ENCODE measurements at regions not wholly inside any gene's neighbourhood (a gene's known extent, or its start where the extent isn't known, plus 50 kb on each side); places are given as distances from the start of the nearest gene placed in this dataset.

- no peak overlapping the region for H3K4me3 ChIP-seq (ENCODE audit: low read depth, low read length)
- TF ChIP-seq CTCF (IDR thresholded peaks at IDR 0.05; ENCODE audit: insufficient read depth, low read length), result no peak
- no peak for DNase-seq (ENCODE audit: low read depth)
These were observed 102.6 kb upstream of the MYCBP2 start for GRCh38 chr13:77429320-77430142.

GRCh38 chr13:77425705-77426104, 98.8 kb upstream of the MYCBP2 start:
- H3K4me3 ChIP-seq (ENCODE audit: low read depth, low read length), result no peak overlapping the region
- TF ChIP-seq CTCF (IDR thresholded peaks at IDR 0.05; ENCODE audit: insufficient read depth, low read length), result no peak
- no peak for DNase-seq (ENCODE audit: low read depth)

- DNase-seq (ENCODE audit: low read depth), result no peak
- no peak for TF ChIP-seq CTCF (IDR thresholded peaks at IDR 0.05; ENCODE audit: insufficient read depth, low read length)
- no peak overlapping the region for H3K4me3 ChIP-seq (ENCODE audit: low read depth, low read length)
These were observed 96.4 kb upstream of the MYCBP2 start for GRCh38 chr13:77423296-77423695.

GRCh38 chr13:77422724-77423123, 95.8 kb upstream of the MYCBP2 start:
- H3K4me3 ChIP-seq (ENCODE audit: low read depth, low read length), result no peak overlapping the region

GRCh38 chr13:77417897-77418296, 91.0 kb upstream of the MYCBP2 start:
- H3K4me3 ChIP-seq (ENCODE audit: low read depth, low read length), result no peak overlapping the region
- TF ChIP-seq CTCF (IDR thresholded peaks at IDR 0.05; ENCODE audit: insufficient read depth, low read length), result no peak
- DNase-seq (ENCODE audit: low read depth), result no peak

More at GRCh38 chr13:77422724-77423123, 95.8 kb upstream of the MYCBP2 start:
- DNase-seq (ENCODE audit: low read depth), result no peak
- TF ChIP-seq CTCF (IDR thresholded peaks at IDR 0.05; ENCODE audit: insufficient read depth, low read length), result no peak

- no peak for TF ChIP-seq CTCF (IDR thresholded peaks at IDR 0.05; ENCODE audit: insufficient read depth, low read length)
- DNase-seq (ENCODE audit: low read depth), result no peak
- no peak overlapping the region for H3K4me3 ChIP-seq (ENCODE audit: low read depth, low read length)
These were observed 89.8 kb upstream of the MYCBP2 start for GRCh38 chr13:77416666-77417212.
